K562 (cell line): ENCODE measurements at regions not wholly inside any gene's neighbourhood (a gene's known extent, or its start where the extent isn't known, plus 50 kb on each side); places are given as distances from the start of the nearest gene placed in this dataset.

ENCODE experiments used
- ATAC-seq: fragments of 200-7000 bp; cut with Tn5 transposase; 3 replicates; pipeline ENCODE4 v1.9.1; 2020; ENCODE audit warnings: moderate library complexity
- BruUV-seq: library from RNA; stranded (reverse); fragments of 400-500 nt; replicated peaks from 2 replicates; lab custom pipeline; 2021; lab: Mats Ljungman, UMichigan
- CTCF ChIA-PET: fragments of 300-600 bp; formaldehyde crosslinking; extraction: SDS; loops from one replicate; lab custom pipeline; 2021; ENCODE audit warnings: low intra/inter-chr PET ratio; lab: Yijun Ruan, JAX
- POLR2A ChIA-PET: fragments of 300-600, 350-650 bp; sonication (Branson Sonifier 250); formaldehyde crosslinking; extraction: SDS; loops from one replicate; lab custom pipeline; 2021; ENCODE audit warnings: antibody characterized with exemption, inconsistent platforms; lab: Yijun Ruan, JAX
- DNase-seq, 4 experiments: peaks; one replicate each; pipeline versions ENCODE4 v3.0.0 to v3.0.0-alpha.2; 2011 to 2018; ENCODE audit warnings: low spot score in 3 of 4, mixed read lengths in 3 of 4; ENCODE audit errors: extremely low read depth in 1 of 4
- FAIRE-seq: peaks from 2 replicates; lab custom pipeline; 2011; peaks lifted over from hg19 to GRCh38; lab: Jason Lieb, UNC
- H2AFZ ChIP-seq: 2 replicates; pipeline ENCODE4 v1.6.0; 2011; ENCODE audit warnings: low read depth, low read length, control low read depth, inconsistent platforms
- H3K27ac ChIP-seq: fragments of 200-600 bp; 3 replicates; pipeline ENCODE4 v1.8.0; 2011; ENCODE audit warnings: low read depth, mild to moderate bottlenecking, control low read depth, inconsistent platforms, low read length, moderate library complexity, mixed read lengths; ENCODE audit errors: extremely low read depth
- H3K27me3 ChIP-seq, 2 experiments: fragments of 300-600 bp in 1 of 2; 2 replicates in 1 of 2; 3 replicates in 1 of 2; pipeline versions ENCODE4 v1.6.0 to v1.8.0; 2011; ENCODE audit warnings: inconsistent platforms in 2 of 2, low read length in 2 of 2, mild to moderate bottlenecking in 1 of 2, mixed read lengths in 1 of 2, moderate library complexity in 1 of 2; ENCODE audit not compliant: control insufficient read depth in 2 of 2, insufficient read depth in 2 of 2
- H3K36me3 ChIP-seq: fragments of 300-600 bp; 3 replicates; pipeline ENCODE4 v1.8.0; 2011; ENCODE audit warnings: mild to moderate bottlenecking, low read length, inconsistent platforms; ENCODE audit not compliant: control insufficient read depth, insufficient read depth
- H3K4me1 ChIP-seq, 2 experiments: fragments of 200-600 bp in 1 of 2; replicated peaks in 1 of 2; 2 replicates in 1 of 2; 3 replicates in 1 of 2; pipeline versions ENCODE4 v1.5.1 to v1.8.0; 2011; ENCODE audit warnings: inconsistent platforms in 2 of 2, low read length in 2 of 2, mild to moderate bottlenecking in 1 of 2, mixed read lengths in 1 of 2, moderate library complexity in 1 of 2; ENCODE audit not compliant: control insufficient read depth in 2 of 2, insufficient read depth in 2 of 2
- H3K4me2 ChIP-seq: 2 replicates; pipeline ENCODE4 v1.6.1; 2011; ENCODE audit warnings: low read length, control low read depth, inconsistent platforms, mixed read lengths; ENCODE audit not compliant: insufficient read depth
- H3K4me3 ChIP-seq: fragments of 200-600 bp; sonication (generic), shearing (Covaris generic); 2 replicates; pipeline ENCODE4 v1.5.1; 2016; ENCODE audit warnings: control low read depth, inconsistent platforms
- H3K79me2 ChIP-seq: fragments of 200-600 bp; 3 replicates; pipeline ENCODE4 v1.8.0; 2011; ENCODE audit warnings: low read length, inconsistent platforms; ENCODE audit not compliant: control insufficient read depth, insufficient read depth
- H3K9ac ChIP-seq, 2 experiments: 2 replicates each; pipeline versions ENCODE4 v1.6.0 to v1.6.1; 2011; ENCODE audit warnings: low read depth in 2 of 2, low read length in 2 of 2, control low read depth in 1 of 2, inconsistent platforms in 1 of 2, mild to moderate bottlenecking in 1 of 2, mixed read lengths in 1 of 2; ENCODE audit not compliant: insufficient read depth in 1 of 2
- H3K9me1 ChIP-seq: one replicate; pipeline ENCODE4 v1.6.0; 2011; ENCODE audit warnings: inconsistent platforms, mild to moderate bottlenecking, low read length, moderate library complexity; ENCODE audit not compliant: control insufficient read depth, insufficient read depth
- H3K9me3 ChIP-seq: replicated peaks from 2 replicates; pipeline ENCODE4 v1.5.1; 2011; ENCODE audit warnings: low read depth, low read length, inconsistent platforms; ENCODE audit not compliant: control insufficient read depth, insufficient read depth
- H4K20me1 ChIP-seq: replicated peaks from 2 replicates; pipeline ENCODE4 v1.6.1; 2011; ENCODE audit warnings: low read length, inconsistent platforms, mixed read lengths; ENCODE audit not compliant: control insufficient read depth, insufficient read depth
- BMI1 ChIP-seq: fragments of 150-350 bp; IDR thresholded peaks from 2 replicates; pipeline ENCODE4 v1.6.1; 2014; ENCODE audit warnings: low read length
- BRF1 ChIP-seq: IDR thresholded peaks from 3 replicates; pipeline ENCODE4 v1.6.1; 2011; ENCODE audit warnings: borderline replicate concordance, mild to moderate bottlenecking; ENCODE audit not compliant: insufficient read length; ENCODE audit errors: extremely low read depth
- CBX3 ChIP-seq, 2 experiments: IDR thresholded peaks; 1 replicate in 1 of 2; 2 replicates in 1 of 2; pipeline ENCODE4 v1.6.1; 2012; ENCODE audit warnings: inconsistent platforms in 2 of 2, low read length in 2 of 2, borderline replicate concordance in 1 of 2, control low read depth in 1 of 2
- CEBPG ChIP-seq, 3 experiments: fragments of 200-800 bp in 1 of 3; sonication (Bioruptor generic) in 1 of 3; sonication (generic) in 1 of 3; formaldehyde crosslinking in 1 of 3; IDR thresholded peaks in 2 of 3; conservative IDR thresholded peaks in 1 of 3; 2 replicates each; pipeline versions ENCODE4 v1.6.1 to v1.8.0; 2016 to 2022; ENCODE audit warnings: missing compliant biosample characterization in 2 of 3, missing genetic modification characterization in 2 of 3, mild to moderate bottlenecking in 1 of 3, missing genetic modification reagents in 1 of 3
- DDX20 ChIP-seq: fragments of 450-650 bp; IDR thresholded peaks from 2 replicates; pipeline ENCODE4 v1.6.1; 2016; ENCODE audit warnings: missing genetic modification characterization, low read depth, mild to moderate bottlenecking, missing compliant biosample characterization, moderate library complexity
- E4F1 ChIP-seq: fragments of 250-450 bp; sonication (Bioruptor Pico); IDR thresholded peaks from 2 replicates; pipeline ENCODE4 v1.5.0; 2021; ENCODE audit warnings: mild to moderate bottlenecking, borderline replicate concordance
- FIP1L1 ChIP-seq: fragments of 200-400 bp; formaldehyde crosslinking; IDR thresholded peaks from 2 replicates; pipeline ENCODE4 v1.6.1; 2018; ENCODE audit warnings: mild to moderate bottlenecking, low read depth, low read length; ENCODE audit not compliant: poor library complexity, severe bottlenecking
- GTF2F1 ChIP-seq: IDR thresholded peaks from 2 replicates; pipeline ENCODE4 v1.6.1; 2011; ENCODE audit warnings: low read depth, low read length, improper control_type of control experiment
- HCFC1 ChIP-seq: IDR thresholded peaks from 2 replicates; pipeline ENCODE4 v1.6.1; 2012; ENCODE audit warnings: low read depth, low read length, improper control_type of control experiment
- IFI16 ChIP-seq: fragments of 250-450 bp; sonication (Bioruptor Pico); IDR thresholded peaks from 2 replicates; pipeline ENCODE4 v2.1.2; 2022; ENCODE audit warnings: mild to moderate bottlenecking, inconsistent platforms
- SRSF3 ChIP-seq: fragments of 200-400 bp; formaldehyde crosslinking; IDR thresholded peaks from 2 replicates; pipeline ENCODE4 v1.6.1; 2016; ENCODE audit warnings: mild to moderate bottlenecking, low read length, moderate library complexity; ENCODE audit not compliant: insufficient read depth
- TEAD4 ChIP-seq, 2 experiments: sonication (generic) in 1 of 2; formaldehyde crosslinking in 1 of 2; IDR thresholded peaks; 2 replicates each; pipeline versions ENCODE4 v1.6.1 to v1.8.0; 2012 to 2022; ENCODE audit warnings: borderline replicate concordance in 1 of 2, inconsistent platforms in 1 of 2, low read length in 1 of 2, mild to moderate bottlenecking in 1 of 2, missing genetic modification reagents in 1 of 2
- ZFP36 ChIP-seq: fragments of 150-350 bp; IDR thresholded peaks from 2 replicates; pipeline ENCODE4 v1.6.1; 2018; ENCODE audit warnings: low read length, low read depth; ENCODE audit not compliant: partially characterized antibody
- ZNF398 ChIP-seq: fragments of 250-450 bp; sonication (Bioruptor Pico); IDR thresholded peaks from 2 replicates; pipeline ENCODE4 v1.8.0; 2021; ENCODE audit warnings: moderate library complexity, mild to moderate bottlenecking, inconsistent platforms
- ZNF445 ChIP-seq: fragments of 250-450 bp; sonication (Bioruptor Pico); IDR thresholded peaks from 2 replicates; pipeline ENCODE4 v1.4.0; 2020; ENCODE audit warnings: low read depth, mild to moderate bottlenecking, moderate library complexity
- ZNF766 ChIP-seq: fragments of 200-800 bp; sonication (Bioruptor generic); conservative IDR thresholded peaks from 2 replicates; pipeline ENCODE4 v1.6.1; 2016; ENCODE audit warnings: missing genetic modification characterization, missing compliant biosample characterization
- WGBS: fragments of 100-300 bp; shearing (Covaris generic); methylation state at CpG from one replicate; pipeline ENCODE4 v1.1.6; 2016; ENCODE audit warnings: low coverage, mixed read lengths; ENCODE audit not compliant: insufficient coverage; ENCODE audit errors: missing lambda C conversion rate; 5-methylcytosine and 5-hydroxymethylcytosine counted together
- in situ Hi-C: fragments of 300-500 bp; cut with MboI; formaldehyde crosslinking; loops from 4 replicates; pipeline ENCODE4 v1.15.0; 2018; ENCODE audit warnings: inconsistent platforms, mixed read lengths
- intact Hi-C: fragments of 100-400 bp; cut with micrococcal nuclease; formaldehyde crosslinking; loops from 2 replicates; pipeline ENCODE4 v1.14.2; 2022

GRCh38 chr2:190744041-190744440 lies 95.2 kb downstream of the NAB1 start:
- Histone ChIP-seq H3K4me3 (no peak overlapping the region), H4K20me1 (no peaks in the 10 kb centered on the region), H3K27me3 (no peaks in the 10 kb centered on the region), H3K9me1 (no peaks in the 10 kb centered on the region), H3K9me3 (peaks cover 3% of the 10 kb centered on the region; the same call in 1 of the 2 replicates), H3K79me2 (no peaks in the 10 kb centered on the region), H3K4me1 (peaks cover 0 to 3% of the 10 kb centered on the region in 2 experiments; a peak in 1 of 5 replicates), H3K27ac (no peak overlapping the region), H3K4me2 (no peak overlapping the region), H3K36me3 (no peaks in the 10 kb centered on the region), H2AFZ (no peak overlapping the region), H3K9ac (no peak overlapping the region)
- BruUV-seq, result no TSS peak
- in situ Hi-C loops (no loop called here), intact Hi-C loops (no loop called here)
- ChIA-PET POLR2A (interaction anchor here (1.0 kb wide), 1 partner anchor 16 kb away, joined by 3 read pairs; no protein-coding TSS in a partner anchor), CTCF (no interaction called here)
- ATAC-seq (no peak), FAIRE-seq (no peak), DNase-seq (no peak)
- WGBS, result 7% methylated on average over 2 of the region's 2 CpGs
- no peak for TF ChIP-seq FIP1L1
- TF ChIP-seq ZNF398, result no peak
- TF ChIP-seq CBX3 (IDR thresholded peaks at IDR 0.05; ENCODE audit: borderline replicate concordance in 1 of 2, low read length in 2 of 2), result no peak
- no peak for TF ChIP-seq TEAD4 (IDR thresholded peaks at IDR 0.05; ENCODE audit: low read length)
- no peak for TF ChIP-seq TEAD4 (CRISPR knock-in tag; IDR thresholded peaks at IDR 0.05; ENCODE audit: borderline replicate concordance)
- TF ChIP-seq CEBPG (CRISPR knock-in tag; IDR thresholded peaks at IDR 0.05), result no peak
- no peak for TF ChIP-seq CEBPG (tag; conservative IDR thresholded peaks at IDR 0.05 in 1 of 2, IDR thresholded peaks at IDR 0.05 in 1 of 2)
- TF ChIP-seq GTF2F1, result no peak
- no peak for TF ChIP-seq BMI1
- TF ChIP-seq IFI16 (CRISPR knock-in tag), result no peak
- TF ChIP-seq ZNF445 (CRISPR knock-in tag), result no peak
- no peak for TF ChIP-seq ZFP36
- TF ChIP-seq SRSF3, result no peak
- TF ChIP-seq E4F1 (CRISPR knock-in tag), result no peak
- no peak for TF ChIP-seq HCFC1
- TF ChIP-seq BRF1, result no peak
- no peak for TF ChIP-seq ZNF766 (CRISPR knock-in tag)
- no peak for TF ChIP-seq DDX20 (tag)
